ENCODE measurements at regions not wholly inside any gene's neighbourhood (a gene's known extent, or its start where the extent isn't known, plus 50 kb on each side); places are given as distances from the start of the nearest gene placed in this dataset.

DNA sequence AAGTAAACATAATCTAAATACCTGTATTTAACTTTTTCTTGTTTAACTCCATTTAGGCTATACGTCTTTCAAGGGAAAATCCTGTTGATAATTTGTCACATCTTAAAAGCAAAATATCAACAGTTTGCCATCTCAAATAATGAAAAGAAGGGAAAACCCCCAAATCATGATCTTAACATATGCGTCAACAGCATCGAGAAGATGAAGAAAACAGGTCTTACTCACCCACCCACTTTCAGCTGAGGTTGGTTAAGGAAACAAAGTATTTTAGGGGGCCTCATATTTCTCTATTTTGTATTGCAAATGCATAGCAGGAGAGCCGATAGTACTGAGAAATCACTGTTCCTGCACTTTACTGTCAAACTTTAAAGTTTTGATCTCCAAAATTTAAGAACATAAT lies 143.1 kb upstream of the COPS8 start:
- H3K4me3 ChIP-seq (ENCODE audit: low read length), result no peak overlapping the region
- DNase-seq (ENCODE audit: low read depth, low spot score), result no peak

DNA sequence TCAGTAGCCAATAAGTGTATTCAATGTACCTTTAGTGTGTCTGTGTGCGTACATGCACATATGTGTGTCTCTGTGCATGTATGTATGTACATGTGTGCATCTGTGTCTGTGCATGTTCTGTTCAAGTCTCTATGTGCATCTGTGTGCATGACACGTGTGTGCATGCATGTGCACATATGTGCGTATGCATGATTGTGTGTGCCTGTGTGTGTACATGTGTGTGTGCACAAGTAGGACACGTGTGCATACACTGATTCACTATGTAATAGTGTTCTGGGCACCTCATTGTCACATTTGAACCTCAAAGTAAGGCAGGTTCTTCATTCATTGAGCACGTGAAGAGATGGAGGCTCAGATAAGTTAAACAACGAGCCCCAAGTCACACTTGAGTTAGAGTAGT lies 142.6 kb upstream of the COPS8 start:
- DNase-seq (ENCODE audit: low read depth, low spot score), result no peak
- H3K4me3 ChIP-seq (ENCODE audit: low read length), result no peak overlapping the region

DNA sequence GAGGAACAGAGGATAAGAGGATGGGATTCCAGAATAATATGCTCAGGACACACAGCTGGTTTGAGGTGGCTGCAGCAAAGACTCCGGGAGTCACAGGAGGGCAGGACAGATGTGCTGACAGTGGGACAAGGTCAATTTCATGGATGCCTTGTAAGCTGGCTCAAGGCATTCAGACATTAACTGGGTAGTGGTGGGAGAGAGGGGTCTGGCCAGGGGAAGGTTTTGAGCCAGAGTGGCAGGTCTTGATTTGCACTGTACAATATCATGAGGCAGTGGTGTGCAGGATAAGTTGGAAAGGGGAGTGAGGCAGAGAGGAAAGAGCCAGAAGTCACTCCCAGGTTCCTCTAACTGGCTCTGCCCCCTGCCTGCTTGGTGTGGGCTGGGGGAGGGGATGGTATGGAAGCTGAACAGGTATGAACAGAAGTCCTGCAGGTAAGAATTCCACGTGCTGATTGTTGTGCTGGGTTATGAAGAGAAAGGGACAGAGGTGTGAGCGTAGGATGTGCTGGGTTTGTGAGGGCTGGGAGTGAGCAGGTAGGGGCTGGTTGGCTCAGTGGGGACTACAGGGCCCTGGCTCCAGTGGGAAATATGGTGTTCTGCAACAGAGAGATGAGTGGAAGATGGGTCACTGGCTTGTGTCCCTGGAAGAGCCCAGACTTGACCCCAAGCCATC lies 141.7 kb upstream of the COPS8 start:
- DNase-seq (ENCODE audit: low read depth, low spot score), result no peak
- no peak overlapping the region for H3K4me3 ChIP-seq (ENCODE audit: low read length)

DNA sequence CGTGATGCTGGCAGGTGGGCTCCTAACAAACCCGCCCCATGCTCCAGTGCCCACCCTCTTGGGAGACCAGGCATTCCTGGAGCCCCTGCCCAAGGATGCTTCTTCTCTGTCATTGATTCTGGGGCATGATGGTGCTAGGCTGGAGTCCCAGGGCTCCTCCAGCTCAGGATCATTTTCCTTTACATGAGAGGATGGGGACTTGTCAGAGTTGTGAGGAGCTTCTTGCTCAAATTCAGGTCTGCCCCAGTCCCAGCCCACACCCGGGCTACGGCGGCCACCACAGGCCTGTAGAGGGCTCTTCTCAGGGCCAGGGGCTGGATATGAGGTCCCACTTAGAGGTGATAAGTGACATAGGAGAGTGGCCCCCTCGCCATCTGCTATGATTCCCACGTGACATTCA lies 141.1 kb upstream of the COPS8 start:
- no peak overlapping the region for H3K4me3 ChIP-seq (ENCODE audit: low read length)

DNA sequence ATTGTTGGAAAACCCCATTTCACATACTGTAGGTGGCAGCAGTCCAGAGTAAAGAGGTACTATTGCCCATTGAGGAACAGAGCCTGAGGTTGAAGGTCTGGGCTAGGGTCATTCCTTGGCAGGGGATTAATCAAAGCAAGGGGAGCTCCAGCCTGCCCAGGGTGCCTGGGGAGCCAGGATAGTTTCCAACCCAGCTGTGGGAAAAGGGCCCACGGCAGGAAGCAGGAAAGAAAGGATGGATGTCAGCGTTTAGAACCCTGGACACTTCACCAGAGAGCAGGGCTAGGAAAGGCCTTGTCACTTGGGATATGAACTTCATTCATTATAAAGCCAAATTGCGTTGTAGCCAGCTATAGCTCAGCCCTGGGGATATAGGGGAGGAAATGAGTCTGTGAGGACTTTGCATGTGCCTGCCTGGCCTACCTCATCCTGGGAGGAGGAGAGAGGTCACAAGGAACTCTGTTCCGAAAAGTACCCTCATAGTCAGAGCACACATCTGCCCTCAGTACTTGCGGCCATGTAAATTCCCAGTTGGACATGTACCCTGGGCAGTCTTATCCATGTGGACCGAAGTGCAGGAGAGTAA lies 140.2 kb upstream of the COPS8 start:
- H3K4me3 ChIP-seq (ENCODE audit: low read length), result no peak overlapping the region
- no peak for DNase-seq (ENCODE audit: low read depth, low spot score)

More for the DNA sequence above, 141.1 kb upstream of the COPS8 start:
- no peak for DNase-seq (ENCODE audit: low read depth, low spot score)

DNA sequence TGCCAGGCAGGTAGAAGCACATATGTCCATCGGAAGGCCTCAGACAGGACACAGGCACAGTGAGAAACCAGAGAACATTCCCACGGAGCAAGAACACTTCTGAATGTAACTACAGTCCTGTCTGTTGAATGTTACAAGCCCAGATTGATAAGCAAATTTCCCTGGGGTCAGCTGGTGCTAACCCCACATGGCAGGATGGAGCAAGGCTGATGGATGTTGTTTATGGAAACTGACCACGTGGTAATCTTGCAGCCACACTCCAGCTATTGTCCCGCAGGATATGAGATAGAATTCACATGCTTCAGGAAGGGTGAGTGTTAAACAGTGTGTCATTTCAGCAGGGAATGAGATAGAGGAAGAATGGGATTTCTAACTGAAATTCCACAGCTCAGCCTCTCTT lies 138.8 kb upstream of the COPS8 start:
- DNase-seq (ENCODE audit: low read depth, low spot score), result no peak
- H3K4me3 ChIP-seq (ENCODE audit: low read length), result no peak overlapping the region

DNA sequence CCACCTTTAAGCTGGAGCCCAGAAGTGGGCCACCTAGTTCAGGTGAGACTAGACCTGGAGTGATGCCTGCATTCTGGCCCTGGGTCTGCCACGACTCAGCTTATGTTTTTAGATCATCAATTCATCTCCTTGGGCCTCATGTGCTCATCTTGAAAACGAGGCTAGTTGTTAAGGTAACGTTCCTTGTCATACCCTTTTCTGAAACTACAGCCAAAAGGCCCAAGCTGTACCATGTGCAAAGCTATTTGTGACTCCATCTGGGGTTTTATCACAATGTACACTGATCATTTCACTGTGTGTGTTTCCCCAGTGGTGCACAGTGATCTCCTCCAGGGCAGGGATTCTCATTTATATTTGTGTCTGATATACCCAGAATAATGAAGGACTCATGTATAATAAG lies 138.4 kb upstream of the COPS8 start:
- no peak for DNase-seq (ENCODE audit: low read depth, low spot score)
- no peak overlapping the region for H3K4me3 ChIP-seq (ENCODE audit: low read length)

DNA sequence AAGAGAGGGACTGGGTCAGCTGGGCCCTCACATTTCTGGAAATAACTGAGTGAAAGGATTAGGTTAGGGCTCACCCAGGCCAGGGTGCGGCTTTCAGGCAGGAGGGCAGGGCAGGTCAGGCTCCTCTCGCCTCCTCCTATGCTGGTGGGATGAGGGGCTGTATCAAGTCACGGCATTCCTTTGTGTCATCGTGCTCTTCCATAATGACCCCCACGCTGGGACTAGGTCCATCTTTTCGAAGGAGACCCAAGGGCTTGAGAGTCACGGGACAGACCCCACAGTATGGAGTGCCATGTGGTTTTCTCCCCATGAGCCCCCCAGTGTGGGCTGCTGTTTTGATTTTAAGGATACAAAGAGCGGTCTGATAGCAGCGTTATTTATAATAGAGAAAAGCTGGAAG lies 137.8 kb upstream of the COPS8 start:
- no peak overlapping the region for H3K4me3 ChIP-seq (ENCODE audit: low read length)
- DNase-seq (ENCODE audit: low read depth, low spot score), result no peak

DNA sequence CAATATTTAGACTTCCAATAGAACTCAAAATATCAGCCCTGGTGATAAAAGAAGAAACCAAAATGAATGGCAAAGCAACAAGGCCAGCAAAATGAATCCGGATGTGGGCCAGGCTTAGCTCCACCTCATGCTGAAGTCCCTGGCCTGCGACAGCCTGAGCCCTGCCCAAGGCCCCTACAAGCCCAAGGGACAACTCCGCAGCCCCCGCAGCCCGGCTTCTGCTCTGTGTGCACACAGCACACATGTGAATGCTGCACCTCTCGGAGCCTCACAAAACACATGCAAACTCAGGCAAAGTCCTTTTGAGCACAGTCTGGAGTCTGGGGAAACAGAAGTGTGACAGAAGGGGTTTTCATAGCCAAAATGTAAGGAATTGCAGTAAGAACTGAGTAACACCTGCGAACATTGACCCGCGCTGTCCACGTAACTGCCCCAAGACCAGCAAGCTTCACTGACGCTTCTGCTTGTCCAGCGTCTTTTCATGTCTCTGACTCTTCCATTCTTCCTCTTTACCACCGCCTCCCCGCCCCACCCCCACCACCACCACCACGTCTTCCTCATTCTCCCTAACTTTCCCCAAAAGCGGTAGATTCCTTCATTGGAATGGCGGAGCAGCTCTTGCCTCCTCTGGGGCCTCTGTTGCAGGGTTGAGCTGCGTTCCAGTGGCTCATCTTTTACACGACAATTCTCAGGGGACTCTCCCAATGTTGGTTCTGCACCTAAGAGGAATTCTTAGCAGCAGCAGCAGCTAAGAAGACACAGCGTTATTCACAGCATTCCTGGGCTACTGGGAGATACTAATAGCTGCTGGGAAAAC lies 136.4 kb upstream of the COPS8 start:
- no peak for DNase-seq (ENCODE audit: low read depth, low spot score)
- no peak overlapping the region for H3K4me3 ChIP-seq (ENCODE audit: low read length)

DNA sequence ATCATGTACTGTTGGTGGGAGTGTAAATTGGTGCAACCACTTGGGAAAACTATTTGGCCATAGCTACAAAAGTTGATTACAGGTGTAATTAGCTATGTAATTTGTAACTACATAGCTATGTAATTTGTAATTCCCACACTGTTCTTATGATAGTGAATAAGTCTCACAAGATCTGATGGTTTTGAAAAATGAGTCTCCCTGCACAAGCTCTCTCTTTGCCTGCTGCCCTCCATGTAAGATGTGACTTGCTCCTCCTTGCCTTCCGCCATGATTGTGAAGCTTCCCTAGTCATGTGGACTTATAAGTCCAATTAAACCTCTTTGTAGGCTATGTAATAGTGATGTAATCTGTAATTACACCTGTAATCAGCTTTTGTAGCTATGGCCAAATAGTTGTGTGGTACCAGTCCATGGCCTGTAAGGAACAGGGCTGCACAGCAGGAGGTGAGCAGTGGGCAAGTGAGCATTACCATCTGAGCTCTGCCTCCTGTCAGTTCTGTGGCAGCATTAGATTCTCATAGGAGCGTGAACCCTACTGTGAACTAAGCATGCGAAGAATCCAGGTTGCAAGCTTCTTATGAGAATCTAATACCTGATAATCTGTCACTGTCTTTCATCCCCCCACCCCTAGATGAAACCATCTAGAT lies 133.7 kb upstream of the COPS8 start:
- no peak overlapping the region for H3K4me3 ChIP-seq (ENCODE audit: low read length)
- no peak for DNase-seq (ENCODE audit: low read depth, low spot score)

DNA sequence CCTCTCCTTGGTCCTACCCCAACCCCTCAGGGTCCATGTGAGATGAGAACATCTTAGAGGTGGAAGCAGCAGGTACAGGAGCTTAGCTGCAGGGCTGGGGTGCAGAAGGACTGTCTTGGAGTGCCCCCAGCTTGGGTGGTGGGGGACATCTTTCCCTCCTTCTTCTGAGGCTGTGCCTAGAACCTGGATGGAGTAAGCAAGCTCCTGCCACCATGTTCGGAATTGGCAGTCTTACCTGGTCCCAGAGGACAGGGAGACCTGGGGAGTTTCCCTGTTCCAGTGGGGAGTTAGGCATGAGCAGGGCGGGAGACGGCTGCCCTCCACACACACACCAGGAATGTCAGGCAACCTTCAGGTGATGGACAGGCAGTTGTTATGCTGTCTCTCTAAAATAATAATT lies 131.0 kb upstream of the COPS8 start:
- no peak for DNase-seq (ENCODE audit: low read depth, low spot score)
- H3K4me3 ChIP-seq (ENCODE audit: low read length), result no peak overlapping the region

DNA sequence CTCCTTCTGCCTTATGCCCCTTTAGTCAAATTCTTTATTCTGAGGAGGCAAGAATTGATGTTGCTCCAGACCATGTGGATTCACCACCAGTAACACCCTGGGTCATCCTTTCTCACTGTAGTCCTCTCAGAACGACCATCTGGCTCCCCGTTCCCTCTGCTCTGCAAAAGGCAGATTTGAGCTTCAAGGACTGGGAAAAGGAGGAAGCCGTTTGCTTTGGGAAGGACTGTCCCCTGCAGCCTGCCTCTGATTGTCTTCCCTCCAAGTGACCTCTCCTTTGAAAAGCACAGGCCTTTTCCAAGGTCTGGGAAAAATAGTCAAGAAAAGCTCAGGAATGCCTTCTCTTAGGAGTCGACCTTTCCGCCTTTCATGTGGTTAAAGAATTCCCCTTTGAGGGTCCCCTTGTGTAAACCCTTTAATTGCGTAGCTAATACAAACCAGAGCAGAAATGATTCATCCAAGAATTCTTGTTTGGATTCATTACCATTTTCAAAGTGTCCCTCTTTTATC lies 130.1 kb upstream of the COPS8 start:
- DNase-seq (ENCODE audit: low read depth, low spot score), result no peak
- no peak overlapping the region for H3K4me3 ChIP-seq (ENCODE audit: low read length)

DNA sequence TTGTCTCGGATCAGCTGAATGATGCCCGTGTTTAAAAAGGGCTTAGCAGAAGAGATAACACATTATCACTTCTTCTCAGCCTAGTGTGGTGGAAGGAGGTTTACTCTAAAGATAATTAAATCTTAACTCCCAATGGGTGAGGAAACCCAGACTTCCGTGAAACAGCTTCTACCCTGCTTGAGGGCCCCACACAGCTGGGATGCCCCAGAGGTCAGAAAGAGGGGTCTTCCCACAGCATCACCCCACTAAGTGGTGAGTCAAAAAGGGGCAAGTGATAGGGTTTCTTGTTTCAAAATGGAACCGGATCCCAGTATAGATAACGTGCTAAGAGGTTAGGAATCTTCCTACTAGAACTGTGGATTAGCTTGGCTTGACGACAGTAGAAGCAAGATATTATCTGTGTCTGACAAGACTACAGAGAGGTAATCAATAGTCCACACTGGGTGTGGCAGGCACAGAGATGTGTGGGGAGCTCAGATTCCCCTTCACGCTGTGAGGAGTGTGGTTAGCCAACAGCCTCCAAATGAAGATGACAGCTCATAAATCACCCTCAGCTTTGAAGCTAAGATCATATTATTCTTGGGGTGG lies 129.6 kb upstream of the COPS8 start:
- DNase-seq (ENCODE audit: low read depth, low spot score), result peak; percentile 94
- H3K4me3 ChIP-seq (ENCODE audit: low read length), result peak overlapping the region; percentile 3; the same call in 1 of the 2 replicates

DNA sequence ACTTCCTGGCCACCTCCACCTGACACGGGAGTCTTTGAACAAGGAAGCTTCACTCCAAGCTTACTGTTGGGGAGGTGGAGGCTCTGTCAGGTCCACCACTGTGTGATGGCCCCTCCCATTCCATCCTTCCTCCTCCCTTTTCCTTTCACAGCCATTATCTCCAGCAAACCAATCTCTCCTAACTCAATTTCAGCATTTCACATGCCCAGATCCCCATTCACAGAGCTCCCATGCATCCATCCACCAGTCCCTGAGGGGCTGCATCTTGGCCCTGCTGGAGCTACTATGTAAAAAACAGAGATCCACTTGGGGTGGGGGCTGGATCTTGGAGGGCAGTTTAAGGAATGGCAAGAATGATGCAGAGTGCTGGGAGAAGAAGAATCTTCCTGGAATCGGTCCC lies 129.0 kb upstream of the COPS8 start:
- no peak overlapping the region; the same call in 1 of the 2 replicates for H3K4me3 ChIP-seq (ENCODE audit: low read length)
- no peak for DNase-seq (ENCODE audit: low read depth, low spot score)

DNA sequence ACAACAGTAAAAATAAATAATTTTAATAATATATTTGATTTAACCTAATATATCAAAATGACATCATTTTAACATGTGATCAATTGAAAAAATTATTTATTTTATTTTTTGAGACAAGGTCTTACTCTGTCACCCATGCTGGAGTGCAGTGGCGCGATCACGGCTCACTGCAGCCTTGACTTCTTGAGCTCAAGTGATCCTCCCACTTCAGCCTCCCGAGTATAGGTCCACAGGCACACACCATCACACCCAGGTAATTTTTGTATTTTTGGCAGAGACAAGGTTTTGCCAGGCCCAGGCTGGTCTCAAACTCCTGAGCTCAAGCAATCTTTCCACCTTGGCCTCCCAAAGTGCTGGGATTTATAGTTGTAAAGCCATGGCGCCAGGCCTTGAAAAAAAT lies 126.7 kb upstream of the COPS8 start:
- DNase-seq (ENCODE audit: low read depth, low spot score), result no peak
- no peak overlapping the region for H3K4me3 ChIP-seq (ENCODE audit: low read length)

DNA sequence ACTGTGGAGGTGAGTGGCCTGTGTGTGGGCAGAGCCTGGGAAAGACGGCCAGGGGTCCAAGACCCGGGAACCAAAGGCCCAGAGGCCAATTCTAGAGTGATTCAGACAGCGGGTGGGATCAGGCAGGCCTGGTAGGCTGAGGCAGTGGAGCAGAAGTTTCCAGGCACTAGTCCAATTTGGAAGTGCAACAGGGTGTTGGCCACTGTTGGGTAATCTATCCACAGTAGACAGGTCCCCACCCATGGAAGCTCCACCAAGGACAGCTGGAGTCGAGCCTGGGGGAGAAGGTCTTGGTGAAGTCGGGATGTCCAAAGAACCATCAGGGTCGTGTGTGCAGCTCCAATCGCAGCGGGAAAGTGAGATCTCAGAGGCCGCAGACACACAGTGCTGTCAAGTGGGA lies 125.8 kb upstream of the COPS8 start:
- no peak for DNase-seq (ENCODE audit: low read depth, low spot score)
- no peak overlapping the region for H3K4me3 ChIP-seq (ENCODE audit: low read length)

DNA sequence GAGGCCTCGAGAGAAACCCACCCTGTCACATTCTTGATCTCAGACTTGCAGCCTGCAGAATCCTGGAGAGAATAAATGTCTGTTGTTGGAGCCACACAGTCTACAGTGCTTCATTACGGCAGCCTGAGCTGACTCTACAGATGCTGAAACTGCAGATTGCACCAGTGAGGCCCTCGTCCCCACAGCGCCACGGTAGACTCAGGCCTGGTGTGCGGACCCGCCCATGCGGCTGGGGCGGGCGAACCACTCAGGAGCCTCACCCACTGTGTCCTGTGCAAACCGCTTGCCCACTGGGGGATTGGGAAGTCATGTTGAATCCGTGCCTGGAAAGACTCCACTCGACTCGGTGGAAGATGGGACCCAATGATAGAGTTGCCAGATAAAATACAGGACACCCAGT lies 125.2 kb upstream of the COPS8 start:
- no peak overlapping the region for H3K4me3 ChIP-seq (ENCODE audit: low read length)
- no peak for DNase-seq (ENCODE audit: low read depth, low spot score)

DNA sequence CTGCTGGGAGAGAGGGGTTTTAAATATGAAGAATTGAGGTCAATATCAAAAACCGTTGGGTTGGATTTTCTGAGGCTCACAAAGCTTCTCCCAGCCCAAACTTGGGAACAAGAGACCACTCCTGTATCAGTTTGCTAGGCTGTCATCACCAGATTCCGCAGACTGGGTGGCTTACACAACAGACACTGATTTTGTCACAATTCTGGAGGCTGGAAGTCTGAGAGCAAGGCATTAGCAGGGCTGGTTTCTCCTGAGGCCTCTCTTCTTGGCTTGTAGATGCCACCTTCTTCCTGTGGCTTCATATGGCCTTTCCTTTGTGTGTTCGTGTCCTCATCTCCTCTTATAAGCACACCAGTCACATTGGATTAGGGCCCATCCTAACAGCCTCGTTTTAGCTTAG lies 122.9 kb upstream of the COPS8 start:
- H3K4me3 ChIP-seq (ENCODE audit: low read length), result no peak overlapping the region
- DNase-seq (ENCODE audit: low read depth, low spot score), result no peak

DNA sequence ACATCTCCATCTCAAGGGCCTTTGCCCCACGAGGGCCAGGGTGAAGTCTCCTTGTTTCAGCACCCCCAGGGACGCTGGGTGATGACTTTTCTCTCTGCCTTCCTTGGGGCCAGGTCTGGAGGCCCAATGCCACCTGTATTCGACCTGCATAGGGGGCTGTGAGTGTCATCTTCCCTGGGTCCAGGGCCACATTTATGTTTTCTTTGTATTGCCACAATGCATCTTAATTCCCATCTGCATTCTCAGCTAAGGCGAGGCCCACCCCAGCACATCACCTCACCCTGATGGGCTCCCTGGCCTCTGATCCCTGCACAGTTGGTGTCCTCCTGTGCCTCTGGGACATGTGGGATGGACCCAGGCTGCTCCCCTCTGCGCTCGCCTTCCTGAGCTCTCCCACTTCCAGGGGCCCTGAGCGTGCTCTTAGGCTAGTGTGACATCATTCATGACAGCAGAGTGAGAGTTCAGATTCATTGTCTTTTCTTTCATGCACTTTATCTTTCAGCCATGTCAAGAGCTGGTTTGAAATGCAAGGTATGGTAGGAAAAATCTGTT lies 122.0 kb upstream of the COPS8 start:
- H3K4me3 ChIP-seq (ENCODE audit: low read length), result no peak overlapping the region
- DNase-seq (ENCODE audit: low read depth, low spot score), result no peak

Data from Jurkat, Clone E6-1 (cell line).